HG02642 (cell line): ENCODE measurements at regions not wholly inside any gene's neighbourhood (a gene's known extent, or its start where the extent isn't known, plus 50 kb on each side); places are given as distances from the start of the nearest gene placed in this dataset.

ENCODE experiments used
- ATAC-seq: cut with Tn5 transposase; IDR thresholded peaks from one replicate; pipeline ENCODE4 v1.9.1; 2021; ENCODE audit warnings: mild to moderate bottlenecking; ENCODE audit not compliant: unreplicated experiment, poor library complexity

- no peak for ATAC-seq
These were observed 407.1 kb downstream of the HNRNPD start for GRCh38 chr4:81966676-81967075.

GRCh38 chr4:81965911-81966310 lies 407.9 kb downstream of the HNRNPD start:
- ATAC-seq, result no peak

- no peak for ATAC-seq
These were observed 408.3 kb downstream of the HNRNPD start for GRCh38 chr4:81965454-81965853.

GRCh38 chr4:81963763-81964020 lies 410.1 kb downstream of the HNRNPD start:
- no peak for ATAC-seq

- ATAC-seq, result no peak
These were observed 410.6 kb downstream of the HNRNPD start for GRCh38 chr4:81963015-81963762.

- ATAC-seq, result no peak
These were observed 412.8 kb downstream of the HNRNPD start for GRCh38 chr4:81960961-81961360.

GRCh38 chr4:81954271-81954670 lies 419.5 kb downstream of the HNRNPD start:
- no peak for ATAC-seq

GRCh38 chr4:81951891-81952455 lies 421.8 kb downstream of the HNRNPD start:
- ATAC-seq, result no peak

- no peak for ATAC-seq
These were observed 426.8 kb downstream of the HNRNPD start for GRCh38 chr4:81946996-81947395.

- no peak for ATAC-seq
These were observed 443.1 kb downstream of the HNRNPD start for GRCh38 chr4:81930506-81931238.

GRCh38 chr4:81923140-81923539 lies 450.7 kb downstream of the HNRNPD start:
- no peak for ATAC-seq

- no peak for ATAC-seq
These were observed 450.6 kb upstream of the RASGEF1B start for GRCh38 chr4:81922313-81922712.

- no peak for ATAC-seq
These were observed 450.0 kb upstream of the RASGEF1B start for GRCh38 chr4:81921751-81922159.

GRCh38 chr4:81919810-81920209 lies 448.1 kb upstream of the RASGEF1B start:
- ATAC-seq, result no peak

GRCh38 chr4:81919223-81919622 lies 447.5 kb upstream of the RASGEF1B start:
- peak; percentile 79 for ATAC-seq

- ATAC-seq, result no peak
These were observed 443.7 kb upstream of the RASGEF1B start for GRCh38 chr4:81915430-81915829.

- ATAC-seq, result peak; percentile 51
These were observed 442.9 kb upstream of the RASGEF1B start for GRCh38 chr4:81914623-81915022.

- peak; percentile 88 for ATAC-seq
These were observed 441.7 kb upstream of the RASGEF1B start for GRCh38 chr4:81913427-81913879.

GRCh38 chr4:81912376-81913030 lies 440.8 kb upstream of the RASGEF1B start:
- ATAC-seq, result no peak

GRCh38 chr4:81906905-81907304 lies 435.2 kb upstream of the RASGEF1B start:
- no peak for ATAC-seq

- ATAC-seq, result peak; percentile 99
These were observed 434.3 kb upstream of the RASGEF1B start for GRCh38 chr4:81905971-81906370.
